HL-60 (cell line): ENCODE measurements at regions not wholly inside any gene's neighbourhood (a gene's known extent, or its start where the extent isn't known, plus 50 kb on each side); places are given as distances from the start of the nearest gene placed in this dataset.

Experiments
- DNase-seq, 2 experiments: peaks; one replicate each; pipeline ENCODE4 v3.0.0-alpha.2; 2010 to 2020; ENCODE audit warnings: low read depth in 1 of 2, low spot score in 1 of 2
- H3K27ac ChIP-seq: fragments of 250-450 bp; sonication (Bioruptor Pico); replicated peaks from 2 replicates; pipeline ENCODE4 v1.5.1; 2020; ENCODE audit warnings: mild to moderate bottlenecking, moderate library complexity
- H3K27me3 ChIP-seq: fragments of 250-450 bp; sonication (Bioruptor Pico); 2 replicates; pipeline ENCODE4 v1.5.1; 2021; ENCODE audit warnings: mild to moderate bottlenecking, moderate library complexity; ENCODE audit not compliant: insufficient read depth, poor library complexity, severe bottlenecking
- H3K4me3 ChIP-seq: replicated peaks from 2 replicates; pipeline ENCODE4 v1.5.1; 2011; ENCODE audit warnings: mild to moderate bottlenecking, control low read depth, low read length; ENCODE audit not compliant: insufficient read depth
- GABPA ChIP-seq: IDR thresholded peaks from 2 replicates; pipeline ENCODE4 v1.6.1; 2012; ENCODE audit warnings: low read depth
- POLR2AphosphoS5 ChIP-seq: IDR thresholded peaks from 2 replicates; pipeline ENCODE4 v1.6.1; 2012; ENCODE audit warnings: low read depth
- SPI1 ChIP-seq: IDR thresholded peaks from 2 replicates; pipeline ENCODE4 v1.6.1; 2012; ENCODE audit warnings: low read depth, mild to moderate bottlenecking, borderline replicate concordance
- TF ChIP-seq, protein P1 (sequence below): IDR thresholded peaks from 2 replicates; pipeline ENCODE4 v1.6.1; 2012; ENCODE audit warnings: low read depth; ENCODE audit not compliant: insufficient replicate concordance
- TF ChIP-seq, protein P2 (sequence below): IDR thresholded peaks from one replicate; pipeline ENCODE4 v1.5.1; 2011; ENCODE audit warnings: low read length, control low read depth, inconsistent platforms; ENCODE audit not compliant: insufficient read depth

DNA sequence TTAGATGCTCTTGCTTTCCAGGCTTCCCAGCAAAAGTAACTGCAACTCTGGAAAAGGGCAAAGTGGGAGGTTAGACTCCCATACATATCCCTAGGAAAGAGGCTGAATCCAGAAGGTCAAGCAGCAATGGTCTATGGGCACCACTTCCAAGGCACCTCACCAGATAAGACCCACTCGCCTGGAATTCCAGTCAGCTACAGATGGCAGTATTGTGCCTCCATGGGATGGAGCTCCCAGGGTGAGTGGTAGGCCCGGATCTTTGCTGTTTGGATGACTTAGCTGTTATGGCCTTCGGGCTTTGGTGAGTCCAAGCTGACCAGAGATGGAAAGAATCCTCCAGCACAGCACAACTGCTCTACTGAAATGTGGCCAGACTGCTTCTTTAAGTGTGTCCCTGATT, 688.0 kb downstream of the PCDH19 start:
- Histone ChIP-seq H3K4me3 (no peak overlapping the region), H3K27ac (no peak overlapping the region), H3K27me3 (no peaks in the 10 kb centered on the region)
- no peak for DNase-seq
- TF ChIP-seq SPI1 = no peak

DNA sequence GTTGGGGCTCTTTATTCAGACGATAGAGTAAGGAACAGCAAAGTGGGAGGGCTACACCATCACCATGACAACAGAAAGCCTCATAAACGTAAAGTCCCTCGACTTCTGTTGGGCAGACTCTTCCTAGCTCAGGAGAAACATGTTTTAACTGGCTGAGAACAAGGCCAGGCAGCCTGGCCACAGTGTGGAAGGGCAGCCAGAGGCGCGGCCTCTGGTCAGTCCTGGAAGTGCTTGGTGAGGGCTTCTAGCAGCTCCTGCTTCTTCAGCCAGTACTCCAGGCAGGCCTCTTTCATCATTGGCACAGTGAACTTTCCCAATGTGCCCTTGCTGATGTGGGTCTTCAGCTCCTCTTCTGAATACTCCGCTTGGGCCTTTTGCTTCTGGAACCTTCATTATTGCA, 690.9 kb downstream of the PCDH19 start:
- TF ChIP-seq, protein P1, sequence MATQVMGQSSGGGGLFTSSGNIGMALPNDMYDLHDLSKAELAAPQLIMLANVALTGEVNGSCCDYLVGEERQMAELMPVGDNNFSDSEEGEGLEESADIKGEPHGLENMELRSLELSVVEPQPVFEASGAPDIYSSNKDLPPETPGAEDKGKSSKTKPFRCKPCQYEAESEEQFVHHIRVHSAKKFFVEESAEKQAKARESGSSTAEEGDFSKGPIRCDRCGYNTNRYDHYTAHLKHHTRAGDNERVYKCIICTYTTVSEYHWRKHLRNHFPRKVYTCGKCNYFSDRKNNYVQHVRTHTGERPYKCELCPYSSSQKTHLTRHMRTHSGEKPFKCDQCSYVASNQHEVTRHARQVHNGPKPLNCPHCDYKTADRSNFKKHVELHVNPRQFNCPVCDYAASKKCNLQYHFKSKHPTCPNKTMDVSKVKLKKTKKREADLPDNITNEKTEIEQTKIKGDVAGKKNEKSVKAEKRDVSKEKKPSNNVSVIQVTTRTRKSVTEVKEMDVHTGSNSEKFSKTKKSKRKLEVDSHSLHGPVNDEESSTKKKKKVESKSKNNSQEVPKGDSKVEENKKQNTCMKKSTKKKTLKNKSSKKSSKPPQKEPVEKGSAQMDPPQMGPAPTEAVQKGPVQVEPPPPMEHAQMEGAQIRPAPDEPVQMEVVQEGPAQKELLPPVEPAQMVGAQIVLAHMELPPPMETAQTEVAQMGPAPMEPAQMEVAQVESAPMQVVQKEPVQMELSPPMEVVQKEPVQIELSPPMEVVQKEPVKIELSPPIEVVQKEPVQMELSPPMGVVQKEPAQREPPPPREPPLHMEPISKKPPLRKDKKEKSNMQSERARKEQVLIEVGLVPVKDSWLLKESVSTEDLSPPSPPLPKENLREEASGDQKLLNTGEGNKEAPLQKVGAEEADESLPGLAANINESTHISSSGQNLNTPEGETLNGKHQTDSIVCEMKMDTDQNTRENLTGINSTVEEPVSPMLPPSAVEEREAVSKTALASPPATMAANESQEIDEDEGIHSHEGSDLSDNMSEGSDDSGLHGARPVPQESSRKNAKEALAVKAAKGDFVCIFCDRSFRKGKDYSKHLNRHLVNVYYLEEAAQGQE = no peak
- TF ChIP-seq SPI1 = no peak
- TF ChIP-seq GABPA = no peak
- TF ChIP-seq POLR2AphosphoS5 = no peak
- TF ChIP-seq, protein P2, sequence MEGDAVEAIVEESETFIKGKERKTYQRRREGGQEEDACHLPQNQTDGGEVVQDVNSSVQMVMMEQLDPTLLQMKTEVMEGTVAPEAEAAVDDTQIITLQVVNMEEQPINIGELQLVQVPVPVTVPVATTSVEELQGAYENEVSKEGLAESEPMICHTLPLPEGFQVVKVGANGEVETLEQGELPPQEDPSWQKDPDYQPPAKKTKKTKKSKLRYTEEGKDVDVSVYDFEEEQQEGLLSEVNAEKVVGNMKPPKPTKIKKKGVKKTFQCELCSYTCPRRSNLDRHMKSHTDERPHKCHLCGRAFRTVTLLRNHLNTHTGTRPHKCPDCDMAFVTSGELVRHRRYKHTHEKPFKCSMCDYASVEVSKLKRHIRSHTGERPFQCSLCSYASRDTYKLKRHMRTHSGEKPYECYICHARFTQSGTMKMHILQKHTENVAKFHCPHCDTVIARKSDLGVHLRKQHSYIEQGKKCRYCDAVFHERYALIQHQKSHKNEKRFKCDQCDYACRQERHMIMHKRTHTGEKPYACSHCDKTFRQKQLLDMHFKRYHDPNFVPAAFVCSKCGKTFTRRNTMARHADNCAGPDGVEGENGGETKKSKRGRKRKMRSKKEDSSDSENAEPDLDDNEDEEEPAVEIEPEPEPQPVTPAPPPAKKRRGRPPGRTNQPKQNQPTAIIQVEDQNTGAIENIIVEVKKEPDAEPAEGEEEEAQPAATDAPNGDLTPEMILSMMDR = no peak
- no peak overlapping the region for H3K27ac ChIP-seq
- no peak overlapping the region for H3K4me3 ChIP-seq
- no peak for DNase-seq
- no peaks in the 10 kb centered on the region for H3K27me3 ChIP-seq

DNA sequence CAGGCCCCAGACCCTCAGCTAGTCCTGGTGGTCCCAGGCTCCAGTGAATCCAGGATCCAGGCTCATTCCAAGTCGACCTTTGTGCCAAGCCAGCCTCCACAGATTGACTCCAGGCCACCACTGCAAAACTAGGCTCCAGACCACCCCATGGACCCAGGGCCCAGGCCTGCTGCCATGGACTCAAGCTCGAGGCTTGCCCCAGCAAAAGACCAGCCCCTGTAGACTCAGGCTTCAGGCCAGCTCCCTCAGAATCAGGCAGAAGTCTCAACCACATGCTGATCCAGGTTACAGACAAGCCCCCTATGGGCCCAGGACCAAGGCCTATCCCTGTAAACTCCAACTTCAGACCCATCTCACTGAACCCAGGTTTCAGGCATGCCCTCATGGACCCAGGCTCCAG, 692.4 kb downstream of the PCDH19 start:
- no peak for DNase-seq
- Histone ChIP-seq H3K27me3 (no peaks in the 10 kb centered on the region), H3K27ac (no peak overlapping the region), H3K4me3 (no peak overlapping the region)
- TF ChIP-seq, protein P1 = no peak
- TF ChIP-seq, protein P2 = no peak
- TF ChIP-seq GABPA = no peak
- TF ChIP-seq SPI1 = no peak
- no peak for TF ChIP-seq POLR2AphosphoS5

DNA sequence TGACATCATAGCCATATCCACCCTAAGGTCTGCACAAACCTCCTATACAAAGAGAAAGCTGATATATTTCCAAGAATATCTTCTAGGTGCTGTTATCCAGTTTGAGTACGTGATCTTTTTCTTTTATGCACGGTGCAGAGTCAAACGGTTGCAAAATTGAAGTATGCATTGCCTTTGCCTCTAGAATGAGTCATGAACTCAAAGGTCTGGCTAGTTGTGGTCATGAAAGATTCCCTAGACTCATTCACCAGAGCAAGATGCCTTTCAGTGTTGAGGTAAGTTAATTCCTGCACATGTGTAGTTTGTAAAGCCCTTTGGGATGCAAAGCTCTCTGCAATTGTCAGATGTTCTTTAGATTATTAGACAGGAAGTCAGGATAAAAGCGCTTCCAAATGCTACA, 704.4 kb downstream of the PCDH19 start:
- Histone ChIP-seq H3K27ac (no peak overlapping the region), H3K4me3 (no peak overlapping the region), H3K27me3 (no peaks in the 10 kb centered on the region)
- no peak for DNase-seq
- TF ChIP-seq, protein P2 = no peak
- TF ChIP-seq, protein P1 = no peak
- no peak for TF ChIP-seq GABPA
- TF ChIP-seq POLR2AphosphoS5 = no peak
- no peak for TF ChIP-seq SPI1
